Upper lobe of left lung (tissue), 4 donors: ENCODE measurements at regions not wholly inside any gene's neighbourhood (a gene's known extent, or its start where the extent isn't known, plus 50 kb on each side); places are given as distances from the start of the nearest gene placed in this dataset.

Source experiments
- CTCF ChIP-seq, 6 experiments: fragments of 450-650 bp in 4 of 6; fragments of 200-600 bp in 2 of 6; sonication (generic) in 2 of 6; IDR thresholded peaks; one replicate each; pipeline ENCODE4 v1.5.1; 2016 to 2019; ENCODE audit warnings: antibody characterized with exemption in 6 of 6
- POLR2AphosphoS5 ChIP-seq, 2 donors: sonication (generic); formaldehyde crosslinking; IDR thresholded peaks; one replicate each; pipeline ENCODE4 v1.5.1; 2017; ENCODE audit warnings: antibody characterized with exemption in 2 of 2

- TF ChIP-seq CTCF (IDR thresholded peaks at IDR 0.05) (no peak), POLR2AphosphoS5 (IDR thresholded peaks at IDR 0.05) (no peak)
Observed at GRCh38 chr7:54014765-54015164, 527.4 kb upstream of the VSTM2A start.
